GM13977 (cell line): ENCODE measurements at regions not wholly inside any gene's neighbourhood (a gene's known extent, or its start where the extent isn't known, plus 50 kb on each side); places are given as distances from the start of the nearest gene placed in this dataset.

Experiments
- DNase-seq: peaks from one replicate; pipeline ENCODE4 v3.0.0; 2012; ENCODE audit warnings: low spot score
- in situ Hi-C: fragments of 300-500 bp; cut with MboI; formaldehyde crosslinking; loops from one replicate; pipeline ENCODE4 v1.12.0; 2022; ENCODE audit warnings: low sequenced_read_pairs, low pct_unique_long_range_greater_than_20kb, mixed read lengths, inconsistent platforms; ENCODE audit not compliant: unreplicated experiment
- TF ChIP-seq, protein P1 (sequence below): IDR thresholded peaks from 2 replicates; pipeline ENCODE4 v1.5.1; 2012; ENCODE audit warnings: mild to moderate bottlenecking, control low read depth; ENCODE audit not compliant: insufficient read depth; ENCODE audit errors: extremely low read depth, missing control alignments

DNA sequence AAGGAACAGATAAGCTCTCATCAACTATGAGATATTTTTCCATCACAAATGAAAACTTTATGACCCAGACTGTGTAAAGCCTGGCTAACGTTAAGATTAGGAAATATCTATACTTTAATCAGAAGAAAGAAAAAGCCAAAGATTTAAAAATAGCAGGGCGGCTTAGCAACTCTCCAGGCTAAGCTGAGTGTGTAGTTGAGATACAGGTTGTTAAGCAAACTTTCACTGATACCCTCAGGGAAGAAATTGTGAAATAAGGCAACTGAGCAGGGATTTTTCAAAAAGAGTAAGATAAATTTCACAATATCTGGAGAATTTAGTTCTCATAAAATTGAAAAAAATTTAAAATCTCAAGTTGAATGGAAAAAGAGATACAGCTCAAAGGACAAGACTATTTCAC is 382.0 kb downstream of the RAPGEF2 start:
- no peak for DNase-seq
- TF ChIP-seq, protein P1, sequence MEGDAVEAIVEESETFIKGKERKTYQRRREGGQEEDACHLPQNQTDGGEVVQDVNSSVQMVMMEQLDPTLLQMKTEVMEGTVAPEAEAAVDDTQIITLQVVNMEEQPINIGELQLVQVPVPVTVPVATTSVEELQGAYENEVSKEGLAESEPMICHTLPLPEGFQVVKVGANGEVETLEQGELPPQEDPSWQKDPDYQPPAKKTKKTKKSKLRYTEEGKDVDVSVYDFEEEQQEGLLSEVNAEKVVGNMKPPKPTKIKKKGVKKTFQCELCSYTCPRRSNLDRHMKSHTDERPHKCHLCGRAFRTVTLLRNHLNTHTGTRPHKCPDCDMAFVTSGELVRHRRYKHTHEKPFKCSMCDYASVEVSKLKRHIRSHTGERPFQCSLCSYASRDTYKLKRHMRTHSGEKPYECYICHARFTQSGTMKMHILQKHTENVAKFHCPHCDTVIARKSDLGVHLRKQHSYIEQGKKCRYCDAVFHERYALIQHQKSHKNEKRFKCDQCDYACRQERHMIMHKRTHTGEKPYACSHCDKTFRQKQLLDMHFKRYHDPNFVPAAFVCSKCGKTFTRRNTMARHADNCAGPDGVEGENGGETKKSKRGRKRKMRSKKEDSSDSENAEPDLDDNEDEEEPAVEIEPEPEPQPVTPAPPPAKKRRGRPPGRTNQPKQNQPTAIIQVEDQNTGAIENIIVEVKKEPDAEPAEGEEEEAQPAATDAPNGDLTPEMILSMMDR, result no peak
- in situ Hi-C loops, result no loop called here

DNA sequence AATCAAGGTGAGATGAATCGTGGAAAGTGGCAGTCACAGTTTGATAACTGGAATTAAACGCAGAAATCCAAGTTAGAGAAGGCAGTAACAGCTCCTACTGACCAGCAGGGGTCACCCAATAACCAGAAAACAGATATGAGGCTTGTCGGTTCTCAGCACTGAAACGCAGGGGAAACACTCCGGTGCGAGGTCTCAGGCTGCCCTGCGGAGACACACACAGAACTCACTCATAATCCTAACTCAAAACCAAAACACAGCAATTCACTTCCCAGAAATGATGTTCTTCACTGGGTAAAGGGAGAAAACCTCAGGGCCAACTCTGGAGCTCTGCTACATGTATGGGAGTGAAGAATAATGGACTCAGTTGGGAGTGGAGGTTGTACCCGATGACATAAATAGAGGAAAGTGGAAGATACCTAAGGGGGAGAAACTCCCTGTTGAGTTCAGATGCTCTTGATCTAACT is 384.4 kb downstream of the RAPGEF2 start:
- in situ Hi-C loops, result no loop called here
- peak; percentile 31 for DNase-seq
- TF ChIP-seq, protein P1, result peak; percentile 73

DNA sequence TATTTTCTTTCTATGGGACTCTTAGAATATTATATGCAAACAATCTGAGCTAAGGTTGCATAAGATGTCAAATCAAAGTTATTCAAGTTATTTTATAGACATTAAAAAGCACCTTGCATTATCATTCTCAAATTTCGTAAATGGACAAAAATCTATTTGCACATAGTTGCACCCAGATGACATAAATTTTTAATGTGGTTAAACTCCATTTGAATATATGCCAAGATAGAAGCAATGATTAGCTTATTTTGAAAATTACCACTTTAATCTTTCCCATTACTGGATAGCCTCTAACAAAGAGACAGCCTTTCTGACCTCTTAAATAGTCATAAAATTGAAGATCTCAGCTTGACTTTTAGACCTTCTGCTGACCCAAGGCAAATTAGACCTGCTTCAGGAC is 386.8 kb downstream of the RAPGEF2 start:
- TF ChIP-seq, protein P1, result no peak
- DNase-seq, result no peak
- in situ Hi-C loops, result no loop called here

DNA sequence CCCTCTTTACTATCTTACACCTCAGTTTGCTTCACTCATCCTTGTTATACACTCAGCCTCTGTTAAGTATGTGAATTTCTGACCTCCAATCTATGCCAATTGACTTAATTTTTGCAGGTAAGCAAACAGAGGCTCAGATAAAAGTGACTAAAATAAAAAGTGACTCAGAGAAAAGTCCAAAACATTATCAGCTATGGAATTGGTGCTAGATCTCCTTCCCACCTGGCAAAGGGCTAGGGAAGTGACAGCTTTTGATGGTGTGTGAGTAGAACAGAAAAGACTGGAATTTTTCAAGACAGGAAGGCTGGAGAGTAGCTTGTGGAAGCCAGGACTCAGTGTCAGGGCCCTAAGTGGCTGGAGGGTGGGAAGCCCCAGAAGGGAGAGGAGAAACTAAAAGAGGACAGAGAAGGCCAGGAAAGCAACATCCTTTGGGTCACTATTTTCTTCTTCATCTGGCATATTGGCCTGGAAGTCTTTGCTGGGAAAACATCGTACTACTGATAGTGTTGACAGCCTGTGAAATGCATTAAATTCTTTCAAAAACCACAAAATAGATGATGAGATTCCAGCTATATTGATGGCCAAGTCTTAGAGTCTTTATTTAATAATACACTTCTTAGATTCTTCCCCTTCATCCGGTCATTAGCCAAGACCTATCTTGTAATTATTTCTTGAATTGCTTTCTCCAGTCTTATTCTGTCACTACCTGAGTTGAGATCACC is 392.8 kb downstream of the RAPGEF2 start:
- in situ Hi-C loops, result no loop called here
- no peak for DNase-seq
- TF ChIP-seq, protein P1, result no peak

DNA sequence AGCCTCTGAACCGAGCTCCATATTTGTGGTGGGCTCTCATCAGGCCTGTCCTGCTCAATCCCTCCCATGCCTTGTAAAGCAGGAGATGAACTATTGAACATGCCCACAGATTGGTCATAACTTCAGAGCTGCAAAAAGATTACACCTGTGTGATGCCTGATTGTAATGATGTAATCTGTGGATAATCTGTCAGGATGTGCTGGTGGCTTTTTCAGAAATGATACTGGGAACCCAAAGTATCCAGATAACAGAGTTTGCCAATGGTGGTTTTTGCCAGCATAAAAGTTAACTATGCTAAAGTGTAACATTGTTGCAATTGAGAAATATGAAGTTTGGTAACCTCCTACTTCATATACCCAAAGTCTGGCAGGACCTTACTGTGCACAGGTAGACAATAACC is 393.4 kb downstream of the RAPGEF2 start:
- DNase-seq, result no peak
- in situ Hi-C loops, result no loop called here
- TF ChIP-seq, protein P1, result no peak

DNA sequence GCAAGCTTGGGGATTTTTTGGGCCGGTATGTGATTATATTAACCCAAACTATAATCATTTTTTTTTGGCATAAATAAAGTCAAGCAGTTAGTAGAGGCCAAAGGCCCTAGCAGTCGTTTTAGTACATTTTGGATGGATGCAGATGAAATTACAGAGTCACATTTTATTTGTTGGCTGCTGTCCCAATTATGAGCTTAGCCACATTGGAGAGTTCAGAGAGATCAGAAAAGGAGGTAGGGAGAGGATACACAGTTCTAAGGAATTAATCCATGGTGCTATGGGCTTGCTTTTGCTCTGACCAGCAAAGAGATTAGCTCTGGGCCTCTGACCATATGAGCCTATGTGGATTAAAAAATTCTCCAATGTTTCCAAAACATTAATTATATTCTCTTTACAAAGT is 395.1 kb downstream of the RAPGEF2 start:
- TF ChIP-seq, protein P1, result no peak
- in situ Hi-C loops, result no loop called here
- DNase-seq, result no peak
